ENCODE measurements at regions not wholly inside any gene's neighbourhood (a gene's known extent, or its start where the extent isn't known, plus 50 kb on each side); places are given as distances from the start of the nearest gene placed in this dataset.

DNA sequence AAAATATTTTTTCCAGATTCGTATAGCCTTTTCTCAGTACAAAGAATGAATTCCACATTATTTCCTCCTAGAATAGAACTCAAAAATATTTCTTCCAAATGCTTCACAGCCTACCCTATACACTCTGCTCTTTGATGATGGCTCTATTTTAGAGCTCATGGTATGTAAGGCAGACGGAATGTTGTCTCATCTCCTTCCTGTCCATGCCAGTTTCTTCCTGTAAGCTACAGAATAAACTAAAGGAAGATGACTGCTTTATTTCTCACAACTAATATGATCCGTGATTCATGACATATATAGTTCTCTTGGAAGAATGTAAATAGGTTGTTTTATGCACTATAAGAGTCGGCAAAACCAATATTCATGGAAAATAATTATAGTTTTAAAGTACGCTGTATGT is 723.1 kb downstream of the CDH11 start:
- H3K36me3 ChIP-seq: no peaks in the 10 kb centered on the region
- no peak overlapping the region for H3K4me3 ChIP-seq (replicated peaks in 1 of 3)
- peaks cover 0 to 11% of the 10 kb centered on the region in 2 donors for H3K4me1 ChIP-seq
- H3K27me3 ChIP-seq: no peaks in the 10 kb centered on the region
- TF ChIP-seq, protein P1, sequence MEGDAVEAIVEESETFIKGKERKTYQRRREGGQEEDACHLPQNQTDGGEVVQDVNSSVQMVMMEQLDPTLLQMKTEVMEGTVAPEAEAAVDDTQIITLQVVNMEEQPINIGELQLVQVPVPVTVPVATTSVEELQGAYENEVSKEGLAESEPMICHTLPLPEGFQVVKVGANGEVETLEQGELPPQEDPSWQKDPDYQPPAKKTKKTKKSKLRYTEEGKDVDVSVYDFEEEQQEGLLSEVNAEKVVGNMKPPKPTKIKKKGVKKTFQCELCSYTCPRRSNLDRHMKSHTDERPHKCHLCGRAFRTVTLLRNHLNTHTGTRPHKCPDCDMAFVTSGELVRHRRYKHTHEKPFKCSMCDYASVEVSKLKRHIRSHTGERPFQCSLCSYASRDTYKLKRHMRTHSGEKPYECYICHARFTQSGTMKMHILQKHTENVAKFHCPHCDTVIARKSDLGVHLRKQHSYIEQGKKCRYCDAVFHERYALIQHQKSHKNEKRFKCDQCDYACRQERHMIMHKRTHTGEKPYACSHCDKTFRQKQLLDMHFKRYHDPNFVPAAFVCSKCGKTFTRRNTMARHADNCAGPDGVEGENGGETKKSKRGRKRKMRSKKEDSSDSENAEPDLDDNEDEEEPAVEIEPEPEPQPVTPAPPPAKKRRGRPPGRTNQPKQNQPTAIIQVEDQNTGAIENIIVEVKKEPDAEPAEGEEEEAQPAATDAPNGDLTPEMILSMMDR (IDR thresholded peaks at IDR 0.05): no peak
- no peak for TF ChIP-seq POLR2A (IDR thresholded peaks at IDR 0.05)
- no peak for DNase-seq
- WGBS, 2 donors: 74 to 85% methylated on average over 5 of the region's 5 CpGs
- H3K9me3 ChIP-seq: no peaks in the 10 kb centered on the region
- H3K27ac ChIP-seq: no peak overlapping the region
- intact Hi-C loops (cut with DNase I): no loop called here

DNA sequence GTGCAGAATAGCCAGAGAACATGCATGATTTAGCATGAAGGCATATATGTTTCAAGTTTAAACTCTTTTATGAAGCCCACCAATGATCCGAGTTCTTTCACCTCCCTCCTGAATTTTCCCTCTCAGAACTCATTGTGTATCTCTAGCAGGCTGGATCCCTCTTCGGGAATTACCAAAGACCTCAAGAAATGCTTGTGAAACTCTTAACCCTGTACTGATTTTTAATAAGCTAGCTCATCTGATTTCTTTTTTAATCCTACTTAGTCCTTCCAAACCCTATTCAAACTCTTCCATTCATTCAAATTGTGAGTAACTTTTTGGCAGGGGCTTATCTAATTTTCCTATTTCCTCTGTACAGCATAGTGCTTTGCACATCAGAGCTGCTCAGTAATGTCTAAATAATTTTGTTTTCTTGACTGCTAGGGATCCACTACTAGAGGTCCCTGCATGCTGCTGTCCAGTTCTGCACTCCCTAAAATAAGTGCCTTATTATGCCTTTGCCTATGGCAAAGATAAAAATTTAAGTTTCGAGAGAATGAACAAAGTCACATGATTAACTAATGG is 723.8 kb downstream of the CDH11 start:
- intact Hi-C loops (cut with DNase I): no loop called here
- Histone ChIP-seq H3K4me1 (peaks cover 0 to 11% of the 10 kb centered on the region in 2 donors), H3K27ac (no peak overlapping the region), H3K9me3 (no peaks in the 10 kb centered on the region), H3K36me3 (no peaks in the 10 kb centered on the region), H3K27me3 (no peaks in the 10 kb centered on the region), H3K4me3 (replicated peaks in 1 of 3) (no peak overlapping the region)
- DNase-seq: no peak
- TF ChIP-seq, protein P1 (IDR thresholded peaks at IDR 0.05): no peak
- 67 to 70% methylated on average over 3 of the region's 3 CpGs for WGBS, 2 donors

DNA sequence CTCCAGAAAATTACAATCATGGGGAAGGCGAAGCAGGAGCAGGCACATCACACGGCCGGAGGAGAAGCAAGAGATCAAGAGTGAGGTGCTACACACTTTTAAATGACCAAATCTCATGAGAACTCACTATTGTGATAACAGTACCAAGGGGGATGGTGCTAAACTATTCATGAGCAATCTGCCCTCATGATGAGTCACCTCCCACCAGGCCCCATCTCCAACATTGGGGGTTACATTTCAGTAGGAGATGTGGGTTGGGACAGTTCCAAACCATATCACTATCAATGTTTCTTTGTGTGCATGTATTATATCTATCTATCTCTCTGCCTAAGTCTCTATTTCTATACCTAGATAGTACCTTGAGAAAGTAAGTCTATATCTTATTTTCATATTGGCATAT is 724.8 kb downstream of the CDH11 start:
- TF ChIP-seq POLR2A (IDR thresholded peaks at IDR 0.05): no peak
- TF ChIP-seq, protein P1 (IDR thresholded peaks at IDR 0.05): no peak
- H3K27ac ChIP-seq: no peak overlapping the region
- DNase-seq: no peak
- H3K4me3 ChIP-seq (replicated peaks in 1 of 3): no peak overlapping the region
- no peaks in the 10 kb centered on the region for H3K9me3 ChIP-seq
- intact Hi-C loops (cut with DNase I): no loop called here
- no peaks in the 10 kb centered on the region for H3K27me3 ChIP-seq
- 93 to 100% methylated on average over 3 of the region's 3 CpGs for WGBS, 2 donors
- peaks cover 0 to 15% of the 10 kb centered on the region in 2 donors for H3K4me1 ChIP-seq
- no peaks in the 10 kb centered on the region for H3K36me3 ChIP-seq

DNA sequence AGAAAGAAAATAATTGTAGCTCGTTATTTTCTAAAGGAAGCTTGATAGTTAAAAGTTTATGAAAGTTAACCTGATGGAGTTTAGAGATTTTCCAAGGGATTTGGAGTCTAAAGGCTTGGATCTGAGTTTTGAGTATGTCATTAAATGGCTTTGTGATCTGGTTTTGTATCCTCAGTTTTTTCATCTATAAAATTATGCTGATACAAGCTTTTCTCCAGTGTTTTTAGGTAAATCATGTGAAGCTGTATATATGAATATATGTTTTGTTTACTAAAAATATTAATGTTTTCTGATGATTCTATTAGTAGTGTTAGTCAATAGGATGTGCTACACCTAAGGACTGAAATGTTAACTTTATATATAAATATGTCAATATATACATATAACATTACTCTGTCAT is 727.8 kb downstream of the CDH11 start:
- Histone ChIP-seq H3K27me3 (no peaks in the 10 kb centered on the region), H3K36me3 (no peaks in the 10 kb centered on the region), H3K27ac (no peak overlapping the region), H3K4me1 (peaks cover 16 to 25% of the 10 kb centered on the region in 2 donors), H3K4me3 (replicated peaks in 1 of 3) (no peak overlapping the region), H3K9me3 (no peaks in the 10 kb centered on the region)
- TF ChIP-seq, protein P1 (IDR thresholded peaks at IDR 0.05): no peak
- no peak for TF ChIP-seq POLR2A (IDR thresholded peaks at IDR 0.05)
- 83 to 87% methylated on average over 1 of the region's 1 CpG for WGBS, 2 donors
- intact Hi-C loops (cut with DNase I): no loop called here
- DNase-seq: no peak

DNA sequence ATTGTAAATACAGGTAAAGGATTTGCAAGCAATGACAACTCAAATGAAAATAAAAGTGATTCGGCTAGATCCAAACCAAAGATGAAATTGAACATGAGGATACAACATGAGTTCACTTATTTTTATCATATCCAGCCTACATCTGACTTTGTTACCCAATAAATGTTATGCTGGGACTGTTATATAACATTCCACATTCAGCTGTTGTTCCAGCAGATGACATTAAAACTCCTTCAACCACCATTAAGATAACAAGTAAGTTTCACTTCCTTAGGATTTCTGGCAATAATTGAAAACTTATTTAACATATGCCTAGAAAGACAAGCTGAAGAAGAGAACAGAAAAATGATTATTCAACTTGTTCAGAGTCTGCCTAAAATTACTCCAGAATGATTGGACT is 729.4 kb downstream of the CDH11 start:
- intact Hi-C loops (cut with DNase I): no loop called here
- peaks cover 14 to 16% of the 10 kb centered on the region in 2 donors for H3K4me1 ChIP-seq
- H3K27ac ChIP-seq: no peak overlapping the region
- TF ChIP-seq, protein P1 (IDR thresholded peaks at IDR 0.05): no peak
- no peak for TF ChIP-seq POLR2A (IDR thresholded peaks at IDR 0.05)
- no peaks in the 10 kb centered on the region for H3K36me3 ChIP-seq
- H3K4me3 ChIP-seq (replicated peaks in 1 of 3): no peak overlapping the region
- WGBS, 2 donors: 89 to 91% methylated on average over 1 of the region's 1 CpG
- no peak for DNase-seq
- H3K27me3 ChIP-seq: no peaks in the 10 kb centered on the region
- H3K9me3 ChIP-seq: no peaks in the 10 kb centered on the region

Measured in thyroid gland (tissue), 4 donors.